GM21529 (cell line): ENCODE measurements at regions not wholly inside any gene's neighbourhood (a gene's known extent, or its start where the extent isn't known, plus 50 kb on each side); places are given as distances from the start of the nearest gene placed in this dataset.
"Not testable (repeated sequence)": the region's sequence is repeated elsewhere in the genome, so short reads cannot be mapped to it uniquely, and the experiment has no call there.

Experiments
- ATAC-seq: cut with Tn5 transposase; IDR thresholded peaks from one replicate; pipeline ENCODE4 v1.9.1; 2021; ENCODE audit not compliant: unreplicated experiment

- not testable (repeated sequence) for ATAC-seq
Observed at GRCh38 chr14:105923520-105924191, 397.3 kb downstream of the TMEM121 start.

GRCh38 chr14:105924951-105925591, 398.7 kb downstream of the TMEM121 start:
- no peak for ATAC-seq

GRCh38 chr14:105925615-105926372, 399.4 kb downstream of the TMEM121 start:
- ATAC-seq, result no peak

DNA sequence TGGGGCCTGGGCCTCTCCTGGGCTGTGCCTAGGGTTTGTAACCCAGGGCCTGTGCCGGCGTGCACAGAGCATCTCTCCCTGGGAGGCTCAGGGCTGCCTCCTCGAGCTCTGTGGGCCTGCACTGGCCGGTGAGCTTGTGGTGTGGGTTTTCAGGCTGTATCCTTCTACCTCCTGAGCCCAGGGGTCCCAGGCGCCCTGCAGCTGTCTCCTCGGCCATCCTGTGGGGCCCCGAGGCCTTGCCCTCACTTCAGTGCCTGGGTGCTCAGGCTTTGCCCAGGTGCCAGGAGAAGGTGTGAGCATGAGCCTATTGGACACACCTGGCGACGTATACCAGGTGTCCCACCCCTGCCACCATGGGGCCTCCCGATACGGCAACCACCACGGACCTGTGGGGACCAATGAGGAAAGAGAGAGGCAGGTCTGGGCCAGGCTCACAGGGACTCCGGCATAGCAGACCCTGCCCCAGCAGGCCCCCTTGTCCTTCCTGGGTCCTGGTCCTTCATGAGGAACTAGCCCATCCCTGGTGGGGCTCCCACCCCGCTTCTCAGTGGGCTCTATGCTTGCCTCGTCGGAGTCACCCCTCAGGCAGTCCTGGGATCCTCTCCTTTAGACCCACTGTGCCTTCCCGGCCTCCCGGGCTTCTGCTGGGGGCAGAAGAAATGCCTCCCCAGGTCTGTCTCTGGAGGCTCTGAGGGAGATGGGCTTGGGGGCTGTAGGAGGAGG, 400.2 kb downstream of the TMEM121 start:
- no peak for ATAC-seq

- no peak for ATAC-seq
Observed at GRCh38 chr14:105927096-105928060, 401.0 kb downstream of the TMEM121 start.

DNA sequence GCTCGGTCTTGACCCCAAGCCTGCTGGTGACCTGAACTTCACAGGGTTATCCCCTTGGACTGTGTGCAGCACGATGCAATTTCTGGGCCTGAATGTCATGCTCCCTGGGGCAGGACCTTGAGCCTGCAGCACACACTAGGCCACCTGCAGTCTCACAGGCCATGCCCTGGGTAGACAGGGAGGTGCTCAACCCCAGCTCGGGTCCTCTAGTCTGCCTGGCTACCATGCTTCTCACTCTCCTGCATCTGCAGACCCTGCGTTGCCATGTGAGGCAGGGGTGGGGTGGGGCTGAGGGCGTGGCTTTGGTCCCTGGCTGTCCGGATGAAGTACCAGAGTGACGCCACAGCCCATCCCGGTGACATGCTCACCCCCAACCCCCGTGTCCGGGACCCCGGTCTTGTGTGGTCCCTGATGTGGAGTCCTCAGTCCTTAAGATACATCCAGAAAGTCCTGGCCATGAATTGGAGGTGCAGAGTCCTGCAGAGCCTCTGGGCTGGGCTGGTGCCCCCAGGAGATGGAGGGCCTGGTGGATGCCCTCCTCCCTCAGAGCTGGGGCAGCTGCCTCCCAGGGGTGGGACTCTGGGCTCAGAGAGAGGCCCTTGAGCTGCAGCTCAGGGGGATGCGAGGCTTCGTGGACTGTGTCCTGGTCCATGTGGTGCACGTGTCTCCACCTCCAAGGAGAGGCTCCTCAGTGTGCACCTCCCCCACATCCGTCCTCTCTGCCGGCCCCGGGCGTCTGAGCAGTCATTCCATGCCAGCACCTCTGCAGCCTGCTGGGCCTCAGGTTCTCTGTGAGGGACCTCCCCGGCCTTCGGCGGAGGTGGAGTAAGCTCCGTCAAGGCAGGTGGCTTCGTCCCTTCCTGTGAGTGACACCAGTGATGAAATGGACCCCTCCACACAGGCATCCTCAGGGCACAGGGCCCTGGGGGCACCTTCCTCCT, 402.1 kb downstream of the TMEM121 start:
- not testable (repeated sequence) for ATAC-seq

- no peak for ATAC-seq
Observed at GRCh38 chr14:105929327-105930081, 403.1 kb downstream of the TMEM121 start.

GRCh38 chr14:105930572-105930971, 404.2 kb downstream of the TMEM121 start:
- no peak for ATAC-seq

DNA sequence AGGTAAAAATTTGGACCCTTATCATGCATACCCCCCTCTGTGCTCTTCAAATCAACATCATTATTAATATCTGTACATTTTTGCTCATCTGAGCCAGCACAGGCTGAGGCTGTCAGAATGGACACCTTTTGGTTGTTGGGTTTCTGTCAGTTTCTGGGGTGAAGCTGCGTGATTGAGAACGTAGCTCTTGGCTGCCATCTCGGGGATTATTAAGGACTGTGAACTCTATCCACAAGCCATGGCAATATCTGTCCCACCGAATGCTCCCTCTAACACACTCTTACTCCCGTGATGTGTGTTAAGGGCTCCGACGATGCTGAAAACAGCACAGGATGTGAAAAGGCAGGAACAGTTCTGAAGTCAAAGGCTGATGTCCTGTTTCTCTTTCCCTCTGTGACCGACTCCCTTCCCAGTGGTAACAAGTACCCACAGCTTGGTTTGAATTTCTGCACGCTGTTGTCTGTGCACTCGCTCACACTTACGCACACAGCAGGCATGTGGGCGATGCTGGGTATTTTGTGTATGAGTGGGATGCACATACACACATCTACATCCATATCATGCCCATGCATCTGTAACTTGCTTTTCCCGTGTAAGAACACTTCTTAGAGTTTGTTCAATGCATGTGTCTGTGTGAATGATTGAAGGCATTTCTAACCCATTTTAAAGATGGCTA, 405.6 kb downstream of the TMEM121 start:
- ATAC-seq, result no peak

DNA sequence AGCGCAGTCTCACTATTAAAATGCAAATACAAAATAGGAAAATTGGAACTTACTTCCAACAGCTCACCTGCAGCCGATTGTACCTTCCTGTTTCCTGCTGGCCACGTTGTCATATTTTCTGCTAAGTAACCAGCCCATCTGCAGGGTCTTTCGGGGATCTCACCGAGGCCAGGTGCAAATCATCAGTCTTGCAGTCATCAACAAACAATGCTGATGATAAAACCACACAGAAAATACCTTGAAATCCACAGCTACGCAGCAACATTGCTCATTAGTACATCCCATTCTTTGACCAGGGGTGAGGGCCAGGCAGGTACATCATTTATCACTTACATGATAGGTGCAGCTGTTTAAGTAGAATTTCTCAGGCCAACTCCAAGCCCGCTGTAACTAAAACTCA, 406.9 kb downstream of the TMEM121 start:
- ATAC-seq, result no peak

GRCh38 chr14:105935384-105935783, 409.0 kb downstream of the TMEM121 start:
- ATAC-seq, result no peak

GRCh38 chr14:105937253-105938054, 411.1 kb downstream of the TMEM121 start:
- no peak for ATAC-seq

DNA sequence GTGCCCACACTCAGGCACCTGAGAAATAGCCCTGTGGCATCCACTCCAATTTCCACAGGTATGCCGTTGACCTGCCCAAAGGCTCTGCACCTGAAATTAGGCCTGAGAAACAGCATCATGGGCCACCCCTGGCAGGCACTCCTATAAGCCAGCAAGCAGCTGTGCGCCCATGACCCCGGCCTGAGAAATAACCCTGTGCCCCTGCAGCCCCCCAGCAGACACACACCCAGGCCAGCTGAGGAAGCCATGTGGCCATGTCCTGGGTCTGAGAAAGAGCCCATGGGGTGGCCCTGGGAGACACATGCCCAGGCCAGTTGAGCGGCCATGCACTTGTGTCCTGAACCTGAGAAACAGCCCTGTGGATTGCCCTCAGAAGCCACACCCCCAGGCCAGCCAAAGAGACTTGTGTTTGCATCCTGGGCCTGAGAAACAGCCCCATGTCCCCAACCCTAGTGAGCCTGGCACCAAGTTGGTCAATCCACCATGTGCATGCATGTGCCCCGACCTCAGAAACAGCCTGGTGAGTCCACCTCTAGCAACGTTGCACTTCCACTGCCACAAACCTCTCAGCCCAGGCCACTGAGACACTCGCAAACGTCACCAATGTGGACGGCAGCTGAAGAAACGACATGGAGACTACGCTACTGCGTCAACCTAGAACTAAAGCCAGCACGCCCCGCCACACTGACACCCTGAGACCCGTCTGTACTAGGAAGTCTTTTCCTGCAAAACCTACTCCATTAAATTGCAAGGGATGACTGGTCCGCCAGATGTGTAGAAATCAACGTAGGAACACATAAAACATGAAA, 411.9 kb downstream of the TMEM121 start:
- ATAC-seq, result no peak

GRCh38 chr14:105938959-105939358, 412.6 kb downstream of the TMEM121 start:
- no peak for ATAC-seq

DNA sequence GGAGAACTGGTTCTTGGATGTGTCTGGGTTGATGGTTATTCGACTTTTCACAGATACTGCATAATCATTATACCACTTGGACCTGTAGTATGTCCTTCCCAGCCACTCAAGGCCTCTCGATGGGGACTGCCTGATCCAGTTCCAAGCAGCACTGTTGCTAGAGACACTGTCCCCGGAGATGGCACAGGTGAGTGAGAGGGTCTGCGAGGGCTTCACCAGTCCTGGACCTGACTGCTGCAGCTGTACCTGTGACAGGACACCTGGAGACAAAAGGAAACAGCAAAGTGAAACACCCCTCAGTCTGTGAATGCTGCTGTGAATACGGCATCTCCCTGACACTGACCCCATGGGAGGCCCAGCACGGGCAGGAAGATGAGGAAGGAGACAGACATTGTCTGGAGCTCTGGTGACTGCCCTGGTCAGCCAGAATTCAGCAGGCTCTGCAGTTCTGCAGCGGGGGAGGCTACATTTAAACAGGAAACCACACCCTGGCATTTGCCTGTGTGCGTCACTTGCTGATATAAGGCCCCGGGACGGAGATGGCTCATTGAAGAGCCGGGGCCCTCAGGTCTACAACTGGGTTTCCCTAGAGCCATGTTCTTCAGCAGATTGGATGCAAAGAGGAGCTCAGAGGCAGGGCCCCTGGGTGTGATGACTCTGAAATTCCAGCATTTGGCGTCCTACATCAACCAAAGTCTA, 413.6 kb downstream of the TMEM121 start:
- ATAC-seq, result no peak
